SK-N-DZ (cell line): ENCODE measurements at regions not wholly inside any gene's neighbourhood (a gene's known extent, or its start where the extent isn't known, plus 50 kb on each side); places are given as distances from the start of the nearest gene placed in this dataset.

Source experiments
- DNase-seq: peaks from one replicate; pipeline ENCODE4 v3.0.0-alpha.2; 2015; ENCODE audit warnings: low spot score

GRCh38 chrX:40316502-40316901 lies 218.7 kb upstream of the BCOR start:
- no peak for DNase-seq

GRCh38 chrX:40314070-40314469 lies 216.3 kb upstream of the BCOR start:
- DNase-seq = no peak

- DNase-seq = no peak
These were observed 215.5 kb upstream of the BCOR start for GRCh38 chrX:40313269-40313668.

- DNase-seq = no peak
These were observed 212.7 kb upstream of the BCOR start for GRCh38 chrX:40310447-40310846.

- peak; percentile 28 for DNase-seq
These were observed 212.3 kb upstream of the BCOR start for GRCh38 chrX:40310016-40310415.

- DNase-seq = no peak
These were observed 210.1 kb upstream of the BCOR start for GRCh38 chrX:40307871-40308270.

- peak; percentile 65 for DNase-seq
These were observed 206.4 kb upstream of the BCOR start for GRCh38 chrX:40304115-40304514.

GRCh38 chrX:40303256-40304077 lies 205.7 kb upstream of the BCOR start:
- DNase-seq = no peak

GRCh38 chrX:40300286-40300890 lies 202.6 kb upstream of the BCOR start:
- DNase-seq = no peak

GRCh38 chrX:40299641-40300046 lies 201.9 kb upstream of the BCOR start:
- no peak for DNase-seq

GRCh38 chrX:40298572-40299479 lies 201.1 kb upstream of the BCOR start:
- DNase-seq = peak; percentile 54

GRCh38 chrX:40298069-40298468 lies 200.3 kb upstream of the BCOR start:
- DNase-seq = no peak

- DNase-seq = no peak
These were observed 193.8 kb upstream of the BCOR start for GRCh38 chrX:40291553-40291952.

GRCh38 chrX:40290517-40290916 lies 192.8 kb upstream of the BCOR start:
- no peak for DNase-seq

- no peak for DNase-seq
These were observed 188.1 kb upstream of the BCOR start for GRCh38 chrX:40285876-40286275.

GRCh38 chrX:40284852-40285251 lies 187.1 kb upstream of the BCOR start:
- no peak for DNase-seq

- no peak for DNase-seq
These were observed 186.2 kb upstream of the BCOR start for GRCh38 chrX:40283981-40284380.

- no peak for DNase-seq
These were observed 185.3 kb upstream of the BCOR start for GRCh38 chrX:40282946-40283660.

- DNase-seq = no peak
These were observed 184.6 kb upstream of the BCOR start for GRCh38 chrX:40282348-40282747.

GRCh38 chrX:40281336-40282005 lies 183.7 kb upstream of the BCOR start:
- DNase-seq = no peak

GRCh38 chrX:40279762-40280161 lies 182.0 kb upstream of the BCOR start:
- DNase-seq = no peak
